ENCODE measurements at regions not wholly inside any gene's neighbourhood (a gene's known extent, or its start where the extent isn't known, plus 50 kb on each side); places are given as distances from the start of the nearest gene placed in this dataset.

- DNase-seq, result no peak
Measured at GRCh38 chr1:219120624-219121544, 52.8 kb upstream of the LYPLAL1 start.

DNA sequence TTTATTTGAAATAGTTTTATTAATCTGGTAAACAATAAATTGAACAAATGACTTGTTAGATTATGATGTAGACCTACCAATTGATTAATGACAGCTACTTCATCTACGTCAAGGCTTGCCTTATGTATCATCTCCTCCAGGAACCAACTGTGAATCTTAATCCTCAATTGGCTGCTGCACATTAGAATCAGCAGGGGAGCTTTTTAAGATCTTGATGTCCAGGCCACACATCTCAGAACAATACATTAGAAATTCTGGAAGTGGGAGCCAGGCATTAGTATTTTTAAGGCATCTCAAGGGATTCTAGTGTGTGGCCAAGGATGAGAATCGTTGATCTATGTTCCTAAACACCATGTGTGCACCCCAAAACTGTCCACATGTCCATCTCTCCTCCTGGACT, 52.0 kb upstream of the LYPLAL1 start:
- no peak for DNase-seq

DNA sequence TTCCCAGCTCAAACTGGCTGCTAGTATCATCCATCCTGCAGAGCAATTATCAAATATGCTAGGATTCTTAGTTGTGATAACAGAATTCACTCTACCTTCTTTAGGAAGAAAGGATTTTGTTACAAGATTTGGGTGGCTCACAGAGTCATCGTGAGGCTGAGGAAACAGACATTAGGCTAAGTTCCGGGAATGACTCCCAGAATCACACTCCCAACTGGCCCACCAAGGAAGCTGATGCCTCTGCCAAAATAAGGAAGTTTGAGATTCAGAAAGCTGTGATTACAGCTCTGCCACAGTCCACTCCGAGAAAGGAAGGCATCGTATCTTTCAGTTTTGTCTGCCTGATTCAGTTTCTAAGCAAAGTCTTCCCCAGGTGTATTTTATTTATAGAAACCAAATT, 50.6 kb upstream of the LYPLAL1 start:
- no peak for DNase-seq

Measured in bone marrow (tissue), 2 donors.